Tibial nerve (tissue), 3 donors: ENCODE measurements at regions not wholly inside any gene's neighbourhood (a gene's known extent, or its start where the extent isn't known, plus 50 kb on each side); places are given as distances from the start of the nearest gene placed in this dataset.
"Not testable (repeated sequence)": the region's sequence is repeated elsewhere in the genome, so short reads cannot be mapped to it uniquely, and the experiment has no call there.

Experiments
- CTCF ChIP-seq, 5 experiments: fragments of 200-600 bp in 3 of 5; fragments of 450-650 bp in 2 of 5; sonication (generic) in 3 of 5; IDR thresholded peaks; one replicate each; pipeline ENCODE4 v1.5.1; 2016 to 2019; ENCODE audit warnings: antibody characterized with exemption in 5 of 5, mild to moderate bottlenecking in 3 of 5, moderate library complexity in 2 of 5
- POLR2A ChIP-seq, 2 donors: fragments of 450-650 bp; IDR thresholded peaks; one replicate each; pipeline ENCODE4 v1.6.1; 2017; ENCODE audit warnings: antibody characterized with exemption in 2 of 2, mild to moderate bottlenecking in 2 of 2, moderate library complexity in 2 of 2

DNA sequence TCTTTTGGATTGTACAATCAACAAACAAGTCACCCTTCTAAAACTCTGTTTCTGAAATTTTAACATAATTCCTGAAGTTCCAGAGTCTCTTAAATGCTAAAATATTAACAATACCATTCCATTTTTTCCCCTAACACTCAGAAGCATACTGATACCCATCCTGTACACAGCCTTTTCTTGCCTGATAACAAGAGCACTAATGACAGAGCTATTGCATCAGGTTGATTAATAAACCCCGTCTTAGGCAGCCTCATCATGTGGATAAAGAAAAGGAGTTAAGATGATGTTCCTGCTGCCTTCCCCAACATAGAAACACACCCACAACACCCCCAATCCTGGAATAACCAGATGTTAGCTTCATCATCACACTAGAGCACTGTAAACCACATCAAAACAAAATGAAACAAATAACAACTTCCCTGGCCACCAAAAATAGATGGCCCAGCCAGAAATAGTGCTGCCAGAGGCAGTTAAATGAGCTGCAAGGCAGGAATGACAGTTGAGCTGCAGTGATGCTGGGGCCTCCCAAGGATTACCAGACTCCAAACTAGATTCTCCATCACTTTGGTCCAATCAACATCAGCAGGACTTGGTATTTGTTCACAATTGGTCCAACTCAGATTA, 93.8 kb upstream of the NBPF26 start:
- not testable (repeated sequence) for TF ChIP-seq CTCF, POLR2A (IDR thresholded peaks at IDR 0.05)
